K562 (cell line): ENCODE measurements at regions not wholly inside any gene's neighbourhood (a gene's known extent, or its start where the extent isn't known, plus 50 kb on each side); places are given as distances from the start of the nearest gene placed in this dataset.

ENCODE experiments used
- ATAC-seq: fragments of 200-7000 bp; cut with Tn5 transposase; 3 replicates; pipeline ENCODE4 v1.9.1; 2020; ENCODE audit warnings: moderate library complexity
- BruUV-seq: library from RNA; stranded (reverse); fragments of 400-500 nt; replicated peaks from 2 replicates; lab custom pipeline; 2021; lab: Mats Ljungman, UMichigan
- CTCF ChIA-PET: fragments of 300-600 bp; formaldehyde crosslinking; extraction: SDS; loops from one replicate; lab custom pipeline; 2021; ENCODE audit warnings: low intra/inter-chr PET ratio; lab: Yijun Ruan, JAX
- POLR2A ChIA-PET: fragments of 300-600, 350-650 bp; sonication (Branson Sonifier 250); formaldehyde crosslinking; extraction: SDS; loops from one replicate; lab custom pipeline; 2021; ENCODE audit warnings: antibody characterized with exemption, inconsistent platforms; lab: Yijun Ruan, JAX
- DNase-seq, 4 experiments: peaks; one replicate each; pipeline versions ENCODE4 v3.0.0 to v3.0.0-alpha.2; 2011 to 2018; ENCODE audit warnings: low spot score in 3 of 4, mixed read lengths in 3 of 4; ENCODE audit errors: extremely low read depth in 1 of 4
- FAIRE-seq: peaks from 2 replicates; lab custom pipeline; 2011; peaks lifted over from hg19 to GRCh38; lab: Jason Lieb, UNC
- H2AFZ ChIP-seq: 2 replicates; pipeline ENCODE4 v1.6.0; 2011; ENCODE audit warnings: low read depth, low read length, control low read depth, inconsistent platforms
- H3K27ac ChIP-seq: fragments of 200-600 bp; 3 replicates; pipeline ENCODE4 v1.8.0; 2011; ENCODE audit warnings: low read depth, mild to moderate bottlenecking, control low read depth, inconsistent platforms, low read length, moderate library complexity, mixed read lengths; ENCODE audit errors: extremely low read depth
- H3K27me3 ChIP-seq, 2 experiments: fragments of 300-600 bp in 1 of 2; 2 replicates in 1 of 2; 3 replicates in 1 of 2; pipeline versions ENCODE4 v1.6.0 to v1.8.0; 2011; ENCODE audit warnings: inconsistent platforms in 2 of 2, low read length in 2 of 2, mild to moderate bottlenecking in 1 of 2, mixed read lengths in 1 of 2, moderate library complexity in 1 of 2; ENCODE audit not compliant: control insufficient read depth in 2 of 2, insufficient read depth in 2 of 2
- H3K36me3 ChIP-seq: fragments of 300-600 bp; 3 replicates; pipeline ENCODE4 v1.8.0; 2011; ENCODE audit warnings: mild to moderate bottlenecking, low read length, inconsistent platforms; ENCODE audit not compliant: control insufficient read depth, insufficient read depth
- H3K4me1 ChIP-seq, 2 experiments: fragments of 200-600 bp in 1 of 2; replicated peaks in 1 of 2; 2 replicates in 1 of 2; 3 replicates in 1 of 2; pipeline versions ENCODE4 v1.5.1 to v1.8.0; 2011; ENCODE audit warnings: inconsistent platforms in 2 of 2, low read length in 2 of 2, mild to moderate bottlenecking in 1 of 2, mixed read lengths in 1 of 2, moderate library complexity in 1 of 2; ENCODE audit not compliant: control insufficient read depth in 2 of 2, insufficient read depth in 2 of 2
- H3K4me2 ChIP-seq: 2 replicates; pipeline ENCODE4 v1.6.1; 2011; ENCODE audit warnings: low read length, control low read depth, inconsistent platforms, mixed read lengths; ENCODE audit not compliant: insufficient read depth
- H3K4me3 ChIP-seq: fragments of 200-600 bp; sonication (generic), shearing (Covaris generic); 2 replicates; pipeline ENCODE4 v1.5.1; 2016; ENCODE audit warnings: control low read depth, inconsistent platforms
- H3K79me2 ChIP-seq: fragments of 200-600 bp; 3 replicates; pipeline ENCODE4 v1.8.0; 2011; ENCODE audit warnings: low read length, inconsistent platforms; ENCODE audit not compliant: control insufficient read depth, insufficient read depth
- H3K9ac ChIP-seq, 2 experiments: 2 replicates each; pipeline versions ENCODE4 v1.6.0 to v1.6.1; 2011; ENCODE audit warnings: low read depth in 2 of 2, low read length in 2 of 2, control low read depth in 1 of 2, inconsistent platforms in 1 of 2, mild to moderate bottlenecking in 1 of 2, mixed read lengths in 1 of 2; ENCODE audit not compliant: insufficient read depth in 1 of 2
- H3K9me1 ChIP-seq: one replicate; pipeline ENCODE4 v1.6.0; 2011; ENCODE audit warnings: inconsistent platforms, mild to moderate bottlenecking, low read length, moderate library complexity; ENCODE audit not compliant: control insufficient read depth, insufficient read depth
- H3K9me3 ChIP-seq: replicated peaks from 2 replicates; pipeline ENCODE4 v1.5.1; 2011; ENCODE audit warnings: low read depth, low read length, inconsistent platforms; ENCODE audit not compliant: control insufficient read depth, insufficient read depth
- H4K20me1 ChIP-seq: replicated peaks from 2 replicates; pipeline ENCODE4 v1.6.1; 2011; ENCODE audit warnings: low read length, inconsistent platforms, mixed read lengths; ENCODE audit not compliant: control insufficient read depth, insufficient read depth
- RAD51 ChIP-seq: fragments of 450-650 bp; IDR thresholded peaks from 2 replicates; pipeline ENCODE4 v1.7.1; 2016; ENCODE audit warnings: low read depth, mild to moderate bottlenecking, borderline replicate concordance
- SNRNP70 ChIP-seq: fragments of 200-400 bp; formaldehyde crosslinking; optimal IDR thresholded peaks from 2 replicates; pipeline ENCODE3; 2017; ENCODE audit warnings: low read depth, low read length
- TBP ChIP-seq: optimal IDR thresholded peaks from 2 replicates; pipeline ENCODE3; 2011; ENCODE audit warnings: low read depth, low read length, improper control_type of control experiment
- THRAP3 ChIP-seq: fragments of 450-650 bp; IDR thresholded peaks from 2 replicates; pipeline ENCODE4 v1.6.1; 2016; ENCODE audit warnings: mild to moderate bottlenecking, inconsistent platforms, borderline replicate concordance
- ZNF175 ChIP-seq: fragments of 200-800 bp; sonication (Bioruptor generic); IDR thresholded peaks from 2 replicates; pipeline ENCODE4 v1.6.1; 2016; ENCODE audit warnings: low read depth, mild to moderate bottlenecking, missing genetic modification characterization, missing compliant biosample characterization
- ZNF239 ChIP-seq: fragments of 250-450 bp; sonication (Bioruptor Pico); IDR thresholded peaks from 2 replicates; pipeline ENCODE4 v1.4.0; 2020; ENCODE audit warnings: mild to moderate bottlenecking
- ZZZ3 ChIP-seq: fragments of 450-650 bp; IDR thresholded peaks from 2 replicates; pipeline ENCODE4 v1.6.1; 2016; ENCODE audit warnings: antibody characterized with exemption, mild to moderate bottlenecking, moderate library complexity
- in situ Hi-C: fragments of 300-500 bp; cut with MboI; formaldehyde crosslinking; loops from 4 replicates; pipeline ENCODE4 v1.15.0; 2018; ENCODE audit warnings: inconsistent platforms, mixed read lengths
- intact Hi-C: fragments of 100-400 bp; cut with micrococcal nuclease; formaldehyde crosslinking; loops from 2 replicates; pipeline ENCODE4 v1.14.2; 2022
- TF ChIP-seq, protein P1 (sequence below): fragments of 150-350 bp; conservative IDR thresholded peaks from 2 replicates; pipeline ENCODE4 v1.6.1; 2014; ENCODE audit warnings: low read length
- TF ChIP-seq, protein P2 (sequence below): fragments of 200-800 bp; sonication (Bioruptor generic); IDR thresholded peaks from 2 replicates; pipeline ENCODE4 v1.6.1; 2017; ENCODE audit warnings: missing genetic modification characterization, missing compliant biosample characterization

GRCh38 chr1:60591583-60591982, 490.8 kb upstream of the NFIA start (continued):
- TF ChIP-seq, protein P1, sequence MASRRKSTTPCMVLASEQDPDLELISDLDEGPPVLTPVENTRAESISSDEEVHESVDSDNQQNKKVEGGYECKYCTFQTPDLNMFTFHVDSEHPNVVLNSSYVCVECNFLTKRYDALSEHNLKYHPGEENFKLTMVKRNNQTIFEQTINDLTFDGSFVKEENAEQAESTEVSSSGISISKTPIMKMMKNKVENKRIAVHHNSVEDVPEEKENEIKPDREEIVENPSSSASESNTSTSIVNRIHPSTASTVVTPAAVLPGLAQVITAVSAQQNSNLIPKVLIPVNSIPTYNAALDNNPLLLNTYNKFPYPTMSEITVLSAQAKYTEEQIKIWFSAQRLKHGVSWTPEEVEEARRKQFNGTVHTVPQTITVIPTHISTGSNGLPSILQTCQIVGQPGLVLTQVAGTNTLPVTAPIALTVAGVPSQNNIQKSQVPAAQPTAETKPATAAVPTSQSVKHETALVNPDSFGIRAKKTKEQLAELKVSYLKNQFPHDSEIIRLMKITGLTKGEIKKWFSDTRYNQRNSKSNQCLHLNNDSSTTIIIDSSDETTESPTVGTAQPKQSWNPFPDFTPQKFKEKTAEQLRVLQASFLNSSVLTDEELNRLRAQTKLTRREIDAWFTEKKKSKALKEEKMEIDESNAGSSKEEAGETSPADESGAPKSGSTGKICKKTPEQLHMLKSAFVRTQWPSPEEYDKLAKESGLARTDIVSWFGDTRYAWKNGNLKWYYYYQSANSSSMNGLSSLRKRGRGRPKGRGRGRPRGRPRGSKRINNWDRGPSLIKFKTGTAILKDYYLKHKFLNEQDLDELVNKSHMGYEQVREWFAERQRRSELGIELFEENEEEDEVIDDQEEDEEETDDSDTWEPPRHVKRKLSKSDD = no peak
- TF ChIP-seq SNRNP70 (no peak), TBP (no peak), ZNF239 (CRISPR knock-in tag) (no peak), THRAP3 (no peak), ZZZ3 (no peak), ZNF175 (CRISPR knock-in tag) (no peak)
- TF ChIP-seq, protein P2, sequence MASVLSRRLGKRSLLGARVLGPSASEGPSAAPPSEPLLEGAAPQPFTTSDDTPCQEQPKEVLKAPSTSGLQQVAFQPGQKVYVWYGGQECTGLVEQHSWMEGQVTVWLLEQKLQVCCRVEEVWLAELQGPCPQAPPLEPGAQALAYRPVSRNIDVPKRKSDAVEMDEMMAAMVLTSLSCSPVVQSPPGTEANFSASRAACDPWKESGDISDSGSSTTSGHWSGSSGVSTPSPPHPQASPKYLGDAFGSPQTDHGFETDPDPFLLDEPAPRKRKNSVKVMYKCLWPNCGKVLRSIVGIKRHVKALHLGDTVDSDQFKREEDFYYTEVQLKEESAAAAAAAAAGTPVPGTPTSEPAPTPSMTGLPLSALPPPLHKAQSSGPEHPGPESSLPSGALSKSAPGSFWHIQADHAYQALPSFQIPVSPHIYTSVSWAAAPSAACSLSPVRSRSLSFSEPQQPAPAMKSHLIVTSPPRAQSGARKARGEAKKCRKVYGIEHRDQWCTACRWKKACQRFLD = no peak
- TF ChIP-seq, all 486 proteins: peak for 0

DNA sequence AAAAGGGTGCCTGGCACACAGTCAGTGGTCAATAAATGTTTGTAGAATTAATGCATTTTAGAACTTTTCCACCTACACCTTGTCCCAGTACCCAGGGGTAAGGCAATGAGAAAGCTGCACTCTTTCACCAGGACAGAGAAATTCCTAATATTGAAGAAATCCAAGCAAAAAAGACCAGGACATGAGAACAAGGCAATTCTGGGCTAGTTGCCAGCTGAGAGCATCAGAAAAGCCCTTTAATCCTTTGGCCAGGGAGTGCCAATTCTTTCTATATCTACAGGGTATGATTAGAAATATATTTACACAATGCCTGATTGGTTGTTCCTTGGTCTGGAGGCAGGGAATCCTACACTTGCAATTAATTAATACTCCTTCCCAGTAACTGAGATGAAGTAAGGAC, 492.4 kb upstream of the NFIA start:
- in situ Hi-C loops = no loop called here

More for the DNA sequence above, 492.4 kb upstream of the NFIA start:
- no peaks in the 10 kb centered on the region for H3K4me1 ChIP-seq
- no peaks in the 10 kb centered on the region for H3K9me1 ChIP-seq
- DNase-seq (no peak), FAIRE-seq (no peak), ATAC-seq (no peak)
- no TSS peak for BruUV-seq
- H3K9me3 ChIP-seq = no peaks in the 10 kb centered on the region
- H3K27ac ChIP-seq = no peak overlapping the region
- H3K4me2 ChIP-seq = no peak overlapping the region
- POLR2A ChIA-PET = interaction anchor here (0.6 kb wide), 1 partner anchor 10 kb away, joined by 3 read pairs; no protein-coding TSS in a partner anchor
- TF ChIP-seq RAD51 = no peak
- H3K9ac ChIP-seq = no peak overlapping the region
- H2AFZ ChIP-seq = no peak overlapping the region
- intact Hi-C loops = no loop called here
- no peaks in the 10 kb centered on the region for H3K79me2 ChIP-seq
- CTCF ChIA-PET = no interaction called here
- no peaks in the 10 kb centered on the region for H4K20me1 ChIP-seq
- no peaks in the 10 kb centered on the region for H3K27me3 ChIP-seq
- H3K36me3 ChIP-seq = no peaks in the 10 kb centered on the region
- H3K4me3 ChIP-seq = no peak overlapping the region
